ENCODE measurements at regions not wholly inside any gene's neighbourhood (a gene's known extent, or its start where the extent isn't known, plus 50 kb on each side); places are given as distances from the start of the nearest gene placed in this dataset.

GRCh38 chr5:125499636-125500332, 753.3 kb upstream of the ZNF608 start:
- no peak for DNase-seq (ENCODE audit: low read depth, low spot score)

- no peak for DNase-seq (ENCODE audit: low read depth, low spot score)
These were observed 755.0 kb upstream of the ZNF608 start for GRCh38 chr5:125501396-125501795.

DNA sequence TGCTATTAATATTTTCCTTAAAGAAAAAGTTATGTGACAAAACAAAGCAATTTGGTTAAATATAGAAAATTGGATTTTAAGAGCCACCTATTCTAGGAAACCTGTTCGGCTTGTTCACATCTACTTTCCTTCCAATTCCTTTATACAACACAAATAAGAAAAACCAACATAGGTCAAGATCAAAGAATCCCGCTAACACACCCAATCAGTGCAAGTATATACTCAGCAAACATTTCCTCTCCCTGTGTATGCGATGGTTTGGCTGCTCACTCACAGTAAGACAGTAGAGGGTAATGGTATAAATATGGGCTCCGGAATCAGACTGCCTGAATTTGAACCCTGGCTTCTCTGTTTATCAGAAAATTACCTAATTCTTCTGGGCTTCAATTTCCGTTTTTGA, 757.5 kb upstream of the ZNF608 start:
- no peak for DNase-seq (ENCODE audit: low read depth, low spot score)

DNA sequence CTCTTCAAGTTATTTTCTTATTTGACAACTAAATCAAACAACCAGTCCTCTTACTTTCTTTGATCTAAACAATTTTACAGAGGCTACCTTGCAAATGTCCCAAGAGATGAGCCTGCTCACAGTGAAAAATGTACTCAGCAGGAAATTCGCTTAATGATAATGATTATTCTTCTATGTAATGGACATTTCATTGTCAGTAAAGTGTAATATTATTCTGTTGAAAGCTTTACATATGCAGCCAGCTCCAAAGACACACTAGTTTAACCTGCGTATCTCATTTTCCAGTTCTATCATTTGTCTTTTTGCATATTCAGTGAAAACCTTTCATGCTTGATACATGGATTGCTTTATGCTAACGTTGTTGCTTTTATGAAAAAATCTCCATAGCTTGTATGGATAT, 758.7 kb upstream of the ZNF608 start:
- no peak for DNase-seq (ENCODE audit: low read depth, low spot score)

DNA sequence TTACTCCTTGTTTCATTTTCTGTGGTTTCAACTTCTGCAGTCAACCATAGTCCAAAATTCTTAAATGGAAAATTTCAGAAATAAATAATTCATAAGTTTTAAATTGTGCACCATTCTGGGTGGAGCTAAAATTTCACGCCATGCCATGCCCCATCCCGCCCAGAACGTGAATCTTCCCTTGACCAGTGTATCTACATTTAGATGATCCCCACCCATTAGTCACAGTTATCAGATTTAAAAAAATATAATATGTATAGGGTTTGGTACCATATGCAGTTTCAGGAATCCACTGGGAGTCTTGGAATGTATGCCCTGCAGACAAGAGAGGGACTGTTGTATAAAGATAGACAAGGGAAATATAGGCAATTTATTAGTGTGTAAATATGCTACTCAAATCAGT, 759.7 kb upstream of the ZNF608 start:
- no peak for DNase-seq (ENCODE audit: low read depth, low spot score)

DNA sequence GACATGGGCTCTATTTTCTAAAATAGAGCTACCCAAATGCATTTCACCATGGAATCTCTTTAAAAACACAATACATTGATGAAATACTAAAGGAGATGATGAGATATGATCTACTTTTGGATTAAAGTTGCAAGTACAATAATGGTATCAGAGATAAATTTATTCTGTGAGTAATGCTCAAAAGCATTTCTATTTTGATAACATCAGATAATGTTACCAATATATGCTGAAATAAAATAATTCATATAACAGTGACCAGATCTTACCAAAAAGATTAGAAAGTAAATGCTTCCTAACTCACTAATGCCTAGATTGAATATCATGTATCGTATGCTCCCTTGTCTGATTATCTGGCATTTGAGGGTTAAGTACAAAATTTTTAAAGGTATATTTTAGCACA, 761.8 kb upstream of the ZNF608 start:
- DNase-seq (ENCODE audit: low read depth, low spot score) = no peak

DNA sequence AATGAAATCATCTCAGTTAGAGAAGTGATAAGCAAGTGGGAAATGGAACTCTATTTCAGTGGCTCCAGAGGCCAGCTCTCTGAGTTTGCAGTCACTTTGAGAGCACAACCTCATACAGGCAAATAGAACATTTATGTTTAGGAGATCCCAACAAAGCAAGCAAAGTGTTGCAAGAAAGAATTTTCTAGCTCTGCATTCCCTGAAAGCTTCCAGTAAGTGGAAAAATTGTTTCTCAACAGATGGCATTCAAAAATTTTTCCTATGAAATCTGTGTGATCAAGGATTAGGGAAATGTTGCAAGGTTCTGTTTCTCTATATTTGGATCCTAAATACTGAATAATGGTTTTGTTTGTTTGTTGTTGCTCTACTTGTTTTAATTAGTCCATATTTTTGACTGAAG, 764.2 kb upstream of the ZNF608 start:
- no peak for DNase-seq (ENCODE audit: low read depth, low spot score)

GRCh38 chr5:125517973-125518550, 771.6 kb upstream of the ZNF608 start:
- DNase-seq (ENCODE audit: low read depth, low spot score) = no peak

DNA sequence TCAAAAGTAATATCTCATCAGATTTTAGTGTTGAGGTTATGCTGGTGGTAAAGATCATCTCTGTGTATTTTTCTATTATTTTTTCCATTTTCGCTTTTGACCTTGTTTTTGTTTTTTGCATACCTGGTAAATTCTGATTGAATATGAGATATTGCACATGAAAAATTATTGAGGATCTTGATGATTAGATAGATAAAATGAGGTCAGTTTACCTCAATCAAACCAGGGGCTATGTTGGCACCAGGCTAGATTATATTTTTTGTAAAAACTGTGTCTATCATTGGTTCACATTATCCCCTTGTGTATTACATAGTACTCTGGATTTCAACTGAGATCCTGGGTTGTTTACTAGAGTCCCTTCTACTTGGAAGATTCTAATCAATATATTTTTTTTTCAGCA, 774.9 kb upstream of the ZNF608 start:
- DNase-seq (ENCODE audit: low read depth, low spot score) = no peak

GRCh38 chr5:125525356-125525755, 778.9 kb upstream of the ZNF608 start:
- no peak for DNase-seq (ENCODE audit: low read depth, low spot score)

- DNase-seq (ENCODE audit: low read depth, low spot score) = no peak
These were observed 780.5 kb upstream of the ZNF608 start for GRCh38 chr5:125526966-125527365.

DNA sequence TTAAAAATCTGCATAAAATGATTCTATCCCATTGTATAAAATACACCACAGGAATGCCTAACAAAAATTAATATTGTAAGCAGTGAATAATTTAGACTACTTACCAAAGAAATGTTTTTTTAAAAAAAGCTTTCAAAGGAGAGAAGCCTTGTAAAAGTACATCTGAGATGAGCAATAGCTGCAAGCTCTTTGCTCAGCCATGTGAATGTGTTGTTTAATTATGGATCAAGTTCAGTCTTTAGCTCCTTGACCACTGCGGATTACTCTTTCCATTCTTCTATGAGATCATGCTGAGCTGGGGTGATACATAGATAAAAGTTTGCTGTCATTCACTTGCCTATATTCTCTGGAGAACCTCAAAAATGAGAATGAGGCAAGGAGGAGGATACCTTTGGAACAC, 782.4 kb upstream of the ZNF608 start:
- DNase-seq (ENCODE audit: low read depth, low spot score) = no peak

- DNase-seq (ENCODE audit: low read depth, low spot score) = no peak
These were observed 784.6 kb upstream of the ZNF608 start for GRCh38 chr5:125530833-125531615.

GRCh38 chr5:125536095-125536494, 789.7 kb upstream of the ZNF608 start:
- DNase-seq (ENCODE audit: low read depth, low spot score) = no peak

DNA sequence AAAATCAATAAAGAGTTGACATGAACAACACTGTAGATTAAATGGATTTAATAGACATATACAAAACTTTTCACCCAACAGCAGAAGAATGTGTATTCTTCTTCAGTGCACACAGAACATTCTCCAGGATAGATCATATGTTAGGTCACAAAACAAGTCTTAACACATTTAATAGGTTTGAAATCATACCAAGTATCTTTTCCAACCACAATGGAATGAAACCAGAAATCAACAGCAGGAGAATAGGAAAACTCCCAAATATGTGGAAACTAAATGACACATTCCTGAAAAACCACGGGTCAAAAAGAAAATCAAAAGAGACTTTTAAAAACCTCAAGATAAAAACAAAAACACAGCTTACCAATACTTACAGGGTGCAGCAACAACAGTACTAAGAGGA, 790.1 kb upstream of the ZNF608 start:
- DNase-seq (ENCODE audit: low read depth, low spot score) = no peak

DNA sequence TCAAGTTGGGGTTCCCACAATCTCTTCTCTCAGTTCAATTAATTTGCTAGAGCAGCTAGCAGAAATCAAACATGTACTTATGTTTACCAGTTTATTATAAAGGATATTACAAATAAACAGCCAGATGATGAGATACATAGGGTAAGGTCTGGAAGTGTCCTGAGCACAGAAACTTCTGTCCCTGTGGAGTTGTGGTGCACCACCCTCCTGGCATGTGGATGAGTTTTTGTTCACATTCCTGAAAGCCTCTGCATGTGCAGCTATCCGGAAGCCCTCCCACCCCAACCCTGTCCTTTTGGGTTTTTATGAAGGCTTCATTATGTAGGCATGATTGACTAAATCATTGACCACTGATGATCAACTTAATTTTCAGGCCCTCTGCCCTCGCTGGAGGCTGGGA, 791.2 kb upstream of the ZNF608 start:
- no peak for DNase-seq (ENCODE audit: low read depth, low spot score)

DNA sequence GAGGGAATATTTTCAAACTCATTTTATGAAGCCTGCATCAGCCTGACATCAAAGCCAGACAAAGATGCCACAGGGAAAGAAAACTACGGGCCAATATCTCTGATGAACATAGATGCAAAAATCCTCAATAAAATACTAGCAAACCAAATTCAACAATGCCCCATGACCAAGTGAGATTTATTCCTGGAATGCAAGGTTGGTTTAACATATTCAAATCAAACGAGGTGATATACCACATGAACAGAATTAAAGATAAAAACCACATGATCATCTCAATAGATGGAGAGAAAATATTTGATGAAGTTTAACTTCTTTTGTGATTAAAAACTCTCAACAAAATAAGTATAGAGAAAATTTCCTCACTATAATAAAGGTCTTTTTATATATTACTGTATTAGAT, 792.0 kb upstream of the ZNF608 start:
- DNase-seq (ENCODE audit: low read depth, low spot score) = no peak

GRCh38 chr5:125541085-125541484, 794.6 kb upstream of the ZNF608 start:
- no peak for DNase-seq (ENCODE audit: low read depth, low spot score)

DNA sequence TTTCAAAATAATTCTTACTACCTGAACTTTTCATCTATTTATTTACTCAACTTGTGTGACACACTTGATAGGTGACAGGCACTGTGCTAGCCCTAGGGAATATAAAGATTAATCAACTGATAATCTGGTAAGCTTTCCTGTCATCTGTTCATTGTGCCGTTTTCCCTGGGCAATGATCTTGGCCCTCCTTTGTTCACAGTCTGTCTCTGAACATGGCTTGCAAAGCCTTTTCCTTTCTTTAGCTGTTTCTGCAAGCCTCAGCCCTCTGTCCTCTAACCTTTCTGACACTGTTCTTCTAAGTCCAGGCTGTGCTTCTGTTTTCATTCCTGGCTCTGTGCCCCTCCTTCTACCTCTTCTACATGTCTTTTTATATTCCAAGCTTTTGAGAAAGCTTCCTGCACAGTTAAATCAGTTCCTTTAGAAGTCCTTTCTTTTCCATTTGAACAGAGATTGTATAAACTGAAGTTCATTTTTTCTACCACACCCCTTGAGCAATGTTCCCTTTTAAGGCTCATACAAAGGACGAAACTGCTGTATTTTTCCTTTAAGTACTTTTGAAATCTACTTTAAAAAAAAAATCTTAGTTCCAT, 803.0 kb upstream of the ZNF608 start:
- no peak for DNase-seq (ENCODE audit: low read depth, low spot score)

DNA sequence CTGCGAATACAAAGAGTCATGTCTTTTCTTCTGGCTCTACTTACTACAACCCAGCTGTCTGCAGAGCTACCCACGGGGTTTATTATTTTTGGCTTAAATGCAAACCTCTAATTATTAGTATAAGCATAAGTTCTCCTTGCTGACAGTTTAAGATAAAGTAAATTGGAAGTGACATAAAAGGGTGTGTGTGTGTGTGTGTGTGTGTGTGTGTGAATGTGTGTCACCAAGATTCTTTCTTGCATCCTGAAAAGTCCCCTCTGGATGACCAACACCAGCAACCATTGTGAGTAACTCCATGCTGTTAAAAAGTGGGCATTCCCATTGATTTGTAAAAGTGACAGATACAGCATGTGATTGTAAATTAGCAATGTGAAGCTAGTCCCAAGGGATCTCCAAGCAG, 803.8 kb upstream of the ZNF608 start:
- DNase-seq (ENCODE audit: low read depth, low spot score) = no peak

- DNase-seq (ENCODE audit: low read depth, low spot score) = no peak
These were observed 804.8 kb upstream of the ZNF608 start for GRCh38 chr5:125551246-125551645.

DNA sequence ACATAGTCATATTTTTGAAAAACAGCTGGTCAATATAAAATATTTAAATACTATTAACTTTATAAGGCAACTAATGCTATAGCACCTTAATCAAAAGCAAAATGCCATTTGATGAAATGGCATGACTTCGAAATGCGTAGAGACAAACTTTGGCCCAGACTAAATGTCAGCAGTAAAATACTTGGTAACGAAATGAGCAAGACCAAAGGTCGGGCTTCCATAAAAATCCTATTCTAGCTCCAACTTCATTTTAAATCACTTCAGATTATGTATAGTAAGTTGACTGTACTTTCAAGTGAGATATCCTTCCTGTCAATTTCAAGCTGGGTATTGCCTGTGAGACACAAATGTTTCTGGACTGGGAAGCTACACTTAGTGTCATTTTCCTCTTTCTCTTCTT, 805.4 kb upstream of the ZNF608 start:
- no peak for DNase-seq (ENCODE audit: low read depth, low spot score)

GRCh38 chr5:125552486-125552885, 806.0 kb upstream of the ZNF608 start:
- DNase-seq (ENCODE audit: low read depth, low spot score) = no peak

All from activated CD4-positive, CD25-positive, alpha-beta regulatory T cell treated with anti-CD3 and anti-CD28 coated beads, Interleukin-2, amount 50 U/mL, for 16 hours (primary cell).